Peyer's patch (tissue), 4 donors: ENCODE measurements at regions not wholly inside any gene's neighbourhood (a gene's known extent, or its start where the extent isn't known, plus 50 kb on each side); places are given as distances from the start of the nearest gene placed in this dataset.

ENCODE experiments used
- POLR2A ChIP-seq, 2 donors: fragments of 450-650 bp; IDR thresholded peaks; one replicate each; pipeline ENCODE4 v1.5.1; 2017; ENCODE audit warnings: antibody characterized with exemption in 2 of 2, mild to moderate bottlenecking in 2 of 2, moderate library complexity in 2 of 2
- TF ChIP-seq, protein P1 (sequence below), 6 experiments: fragments of 450-650 bp in 4 of 6; fragments of 200-600 bp in 2 of 6; sonication (generic) in 1 of 6; IDR thresholded peaks; one replicate each; pipeline ENCODE4 v1.5.1; 2017 to 2019; ENCODE audit warnings: antibody characterized with exemption in 6 of 6, mild to moderate bottlenecking in 3 of 6, moderate library complexity in 1 of 6

DNA sequence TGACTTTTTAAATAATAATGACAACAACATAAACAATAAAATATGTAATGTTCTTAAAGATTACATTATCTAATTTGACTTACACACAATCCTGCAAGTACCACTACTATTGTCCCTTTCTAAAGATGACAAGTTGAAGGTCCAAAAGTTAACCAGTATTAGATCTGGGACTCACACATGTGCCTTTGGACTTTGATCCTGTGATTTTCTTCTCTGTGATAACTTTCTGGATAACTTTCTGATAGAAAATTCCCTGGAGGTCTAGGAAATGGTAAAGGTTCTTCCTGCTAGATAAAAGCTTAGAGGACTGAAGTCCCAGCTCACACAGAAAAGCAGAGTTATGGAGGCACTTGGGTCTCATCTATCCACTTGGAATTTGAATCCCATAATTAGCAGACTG, 311.9 kb upstream of the KLHL29 start:
- TF ChIP-seq, protein P1, sequence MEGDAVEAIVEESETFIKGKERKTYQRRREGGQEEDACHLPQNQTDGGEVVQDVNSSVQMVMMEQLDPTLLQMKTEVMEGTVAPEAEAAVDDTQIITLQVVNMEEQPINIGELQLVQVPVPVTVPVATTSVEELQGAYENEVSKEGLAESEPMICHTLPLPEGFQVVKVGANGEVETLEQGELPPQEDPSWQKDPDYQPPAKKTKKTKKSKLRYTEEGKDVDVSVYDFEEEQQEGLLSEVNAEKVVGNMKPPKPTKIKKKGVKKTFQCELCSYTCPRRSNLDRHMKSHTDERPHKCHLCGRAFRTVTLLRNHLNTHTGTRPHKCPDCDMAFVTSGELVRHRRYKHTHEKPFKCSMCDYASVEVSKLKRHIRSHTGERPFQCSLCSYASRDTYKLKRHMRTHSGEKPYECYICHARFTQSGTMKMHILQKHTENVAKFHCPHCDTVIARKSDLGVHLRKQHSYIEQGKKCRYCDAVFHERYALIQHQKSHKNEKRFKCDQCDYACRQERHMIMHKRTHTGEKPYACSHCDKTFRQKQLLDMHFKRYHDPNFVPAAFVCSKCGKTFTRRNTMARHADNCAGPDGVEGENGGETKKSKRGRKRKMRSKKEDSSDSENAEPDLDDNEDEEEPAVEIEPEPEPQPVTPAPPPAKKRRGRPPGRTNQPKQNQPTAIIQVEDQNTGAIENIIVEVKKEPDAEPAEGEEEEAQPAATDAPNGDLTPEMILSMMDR (IDR thresholded peaks at IDR 0.05): no peak
- TF ChIP-seq POLR2A (IDR thresholded peaks at IDR 0.05): no peak
